ENCODE measurements at regions not wholly inside any gene's neighbourhood (a gene's known extent, or its start where the extent isn't known, plus 50 kb on each side); places are given as distances from the start of the nearest gene placed in this dataset.

GRCh38 chr13:33953781-33954180, 135.8 kb downstream of the RFC3 start:
- TF ChIP-seq CTCF (IDR thresholded peaks at IDR 0.05; ENCODE audit: borderline replicate concordance, extremely low read depth, low read length, poor library complexity, severe bottlenecking) (no peak), EZH2 (IDR thresholded peaks at IDR 0.05; ENCODE audit: borderline replicate concordance, low read depth, low read length, severe bottlenecking) (no peak)

All from DND-41 (cell line).